GM21528 (cell line): ENCODE measurements at regions not wholly inside any gene's neighbourhood (a gene's known extent, or its start where the extent isn't known, plus 50 kb on each side); places are given as distances from the start of the nearest gene placed in this dataset.

Source experiments
- ATAC-seq: cut with Tn5 transposase; IDR thresholded peaks from one replicate; pipeline ENCODE4 v1.9.1; 2021; ENCODE audit warnings: mild to moderate bottlenecking, moderate library complexity; ENCODE audit not compliant: unreplicated experiment, low FRiP score

GRCh38 chr7:132072873-132073272, 503.4 kb downstream of the PLXNA4 start:
- ATAC-seq: no peak

GRCh38 chr7:132072165-132072564, 504.1 kb downstream of the PLXNA4 start:
- no peak for ATAC-seq

GRCh38 chr7:132069306-132069705, 507.0 kb downstream of the PLXNA4 start:
- ATAC-seq: no peak

GRCh38 chr7:132066761-132067171, 509.5 kb downstream of the PLXNA4 start:
- no peak for ATAC-seq

- no peak for ATAC-seq
Measured at GRCh38 chr7:132065989-132066603, 509.7 kb upstream of the PODXL start.

GRCh38 chr7:132065193-132065988, 509.0 kb upstream of the PODXL start:
- ATAC-seq: no peak

- no peak for ATAC-seq
Measured at GRCh38 chr7:132063800-132064199, 507.4 kb upstream of the PODXL start.

GRCh38 chr7:132061937-132062336, 505.5 kb upstream of the PODXL start:
- ATAC-seq: no peak

GRCh38 chr7:132059141-132059540, 502.7 kb upstream of the PODXL start:
- ATAC-seq: no peak

GRCh38 chr7:132055336-132056120, 499.1 kb upstream of the PODXL start:
- no peak for ATAC-seq

GRCh38 chr7:132053871-132054270, 497.4 kb upstream of the PODXL start:
- ATAC-seq: no peak

GRCh38 chr7:132051311-132051710, 494.9 kb upstream of the PODXL start:
- ATAC-seq: no peak

- no peak for ATAC-seq
Measured at GRCh38 chr7:132049462-132050304, 493.3 kb upstream of the PODXL start.

- no peak for ATAC-seq
Measured at GRCh38 chr7:132045481-132045980, 489.1 kb upstream of the PODXL start.

- ATAC-seq: no peak
Measured at GRCh38 chr7:132045002-132045401, 488.6 kb upstream of the PODXL start.

GRCh38 chr7:132044247-132044646, 487.8 kb upstream of the PODXL start:
- no peak for ATAC-seq

- no peak for ATAC-seq
Measured at GRCh38 chr7:132041108-132041507, 484.7 kb upstream of the PODXL start.

- ATAC-seq: no peak
Measured at GRCh38 chr7:132035517-132036362, 479.3 kb upstream of the PODXL start.

- ATAC-seq: no peak
Measured at GRCh38 chr7:132034748-132035416, 478.5 kb upstream of the PODXL start.
